GM18498 (cell line): ENCODE measurements at regions not wholly inside any gene's neighbourhood (a gene's known extent, or its start where the extent isn't known, plus 50 kb on each side); places are given as distances from the start of the nearest gene placed in this dataset.

Experiments
- ATAC-seq: cut with Tn5 transposase; IDR thresholded peaks from one replicate; pipeline ENCODE4 v1.9.1; 2021; ENCODE audit warnings: mild to moderate bottlenecking, moderate library complexity; ENCODE audit not compliant: unreplicated experiment

DNA sequence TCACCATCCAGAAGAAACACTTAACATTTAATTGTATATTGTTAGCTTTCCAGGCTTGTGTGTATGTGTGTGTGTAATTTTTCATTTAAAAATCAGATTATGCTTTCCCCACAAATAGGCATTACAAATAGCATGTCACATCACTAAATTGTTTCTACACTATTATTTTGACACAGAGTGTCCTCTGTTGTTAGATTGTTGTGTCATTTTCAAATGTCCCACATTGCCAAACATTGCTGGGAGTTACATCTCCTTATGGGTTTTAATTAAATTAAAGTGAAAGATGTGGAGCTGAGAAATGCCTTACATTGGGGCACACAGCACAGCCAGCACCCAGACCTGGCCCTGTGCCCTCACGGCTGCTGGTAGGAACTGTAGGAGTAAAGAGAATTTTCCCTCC is 295.6 kb downstream of the ZEB1 start:
- no peak for ATAC-seq

DNA sequence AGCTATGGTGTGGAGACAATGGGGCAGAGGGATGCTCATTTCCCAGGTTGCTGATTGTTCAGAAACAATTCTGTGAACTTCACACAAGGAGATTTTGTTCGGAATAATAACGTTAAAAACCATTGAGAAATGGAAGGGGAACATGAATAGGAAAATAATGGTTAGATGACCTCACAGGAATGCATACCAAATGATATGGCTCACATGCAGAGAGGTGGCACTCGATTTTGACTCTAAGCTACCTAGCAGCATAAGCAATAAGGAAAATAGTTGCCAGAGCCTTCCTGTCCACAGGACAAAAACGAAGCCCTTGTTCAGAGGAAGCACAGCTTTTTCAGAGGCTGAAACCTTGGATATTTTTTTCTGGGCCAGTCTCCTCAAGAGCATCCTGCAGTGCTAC is 293.1 kb downstream of the ZEB1 start:
- no peak for ATAC-seq

DNA sequence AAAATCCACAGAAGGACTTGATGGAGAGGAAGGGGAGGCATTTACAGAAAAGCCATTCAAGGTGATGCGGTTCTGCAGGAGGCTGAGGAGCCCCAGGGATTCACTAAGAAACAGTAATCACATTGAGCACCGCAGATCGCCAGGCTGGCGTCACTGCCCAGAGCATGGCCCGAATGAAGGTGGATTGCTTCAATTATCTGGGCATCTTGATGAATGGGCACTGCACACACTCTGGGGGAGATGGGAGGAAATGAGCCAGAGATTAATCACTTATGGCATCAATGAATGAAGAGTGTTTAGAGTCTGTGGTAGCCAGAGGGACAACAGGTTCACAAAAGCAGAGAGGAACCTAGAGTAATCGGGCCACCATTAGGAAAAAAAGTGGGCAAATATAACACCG is 292.1 kb downstream of the ZEB1 start:
- no peak for ATAC-seq

DNA sequence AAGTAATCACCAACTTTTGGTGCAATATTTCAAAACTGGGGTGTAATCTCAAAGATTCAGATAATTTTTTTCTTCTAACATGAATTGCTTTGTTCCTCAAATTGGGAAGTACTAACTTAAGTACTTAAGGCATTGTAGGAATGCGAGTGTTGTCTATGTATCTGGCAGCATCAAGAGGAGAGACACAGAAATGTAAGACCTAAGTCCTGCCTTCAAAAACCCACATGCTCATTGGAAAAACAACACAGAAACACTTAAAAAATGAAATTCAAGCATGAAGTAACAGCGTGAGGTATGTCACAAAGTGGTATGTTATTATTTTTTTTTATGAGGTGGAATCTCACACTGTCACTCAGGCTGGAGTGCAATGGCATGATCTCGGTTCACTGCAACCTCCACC is 288.5 kb downstream of the ZEB1 start:
- no peak for ATAC-seq

DNA sequence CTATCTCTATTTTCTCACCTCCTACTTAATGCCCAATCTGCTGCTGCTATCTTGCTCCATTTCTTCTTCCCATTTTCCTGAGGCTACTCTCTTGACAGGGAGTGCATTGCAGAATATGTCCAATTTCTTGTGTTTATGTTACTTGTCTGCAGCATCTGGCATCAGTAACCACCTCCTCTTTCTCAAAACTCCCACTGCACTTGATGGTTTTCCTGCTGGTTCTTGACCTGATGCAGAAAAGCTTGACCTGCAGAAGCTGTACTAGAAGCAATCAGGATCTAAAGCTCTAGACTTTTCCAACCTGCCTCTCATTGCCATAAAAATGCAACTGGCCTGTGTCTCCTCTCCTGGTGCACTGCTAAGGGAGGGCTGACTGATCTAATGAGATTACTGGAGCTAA is 287.8 kb downstream of the ZEB1 start:
- ATAC-seq = no peak

DNA sequence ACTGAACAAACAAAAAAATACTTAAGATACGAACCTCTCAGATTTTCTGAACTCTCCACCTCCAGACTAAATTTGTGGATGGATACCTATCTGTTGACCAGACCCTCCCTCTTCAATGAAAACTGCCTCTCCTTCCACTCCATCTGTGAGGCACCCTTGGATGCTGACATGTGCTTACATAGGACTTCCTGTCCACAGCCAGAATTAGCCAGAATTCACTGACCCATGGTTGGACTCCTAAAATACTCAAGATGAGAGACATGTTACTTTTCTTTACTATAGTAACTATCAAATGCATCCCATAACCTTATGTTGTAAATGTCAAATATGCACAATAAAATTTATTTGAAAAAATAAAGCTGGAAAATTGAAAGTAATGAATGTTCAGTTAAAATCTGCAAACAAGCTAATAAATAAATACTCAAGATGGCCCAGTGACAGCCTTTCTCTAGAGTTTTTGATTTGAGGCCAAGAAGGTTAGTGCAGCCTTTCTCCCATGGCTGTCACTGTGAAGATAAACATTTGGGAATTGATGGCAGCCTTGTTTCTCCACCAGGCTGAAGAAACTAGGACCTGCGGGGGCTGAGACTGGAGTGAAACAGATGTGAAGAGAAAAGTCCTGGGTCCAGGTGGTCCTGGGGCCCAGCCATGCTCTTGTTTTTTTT is 287.0 kb downstream of the ZEB1 start:
- no peak for ATAC-seq

DNA sequence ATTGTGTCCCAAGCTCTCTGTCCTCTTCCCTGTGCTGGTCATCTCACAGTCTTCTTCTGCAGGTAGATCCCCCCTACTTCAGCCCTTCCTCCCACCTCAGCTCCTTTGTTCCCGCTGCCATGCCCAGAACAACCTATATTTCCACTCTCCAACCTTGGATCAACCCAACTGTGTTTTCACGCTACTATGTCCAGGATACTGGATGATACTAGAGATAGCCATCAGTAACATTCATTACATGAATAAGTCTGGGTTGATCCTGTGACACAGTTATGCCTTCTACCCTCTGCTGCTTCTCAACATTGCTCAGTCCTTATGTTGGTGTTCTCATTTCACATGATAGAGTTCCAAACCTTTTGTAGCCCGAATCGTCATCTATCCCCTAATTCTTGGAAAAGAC is 286.4 kb downstream of the ZEB1 start:
- no peak for ATAC-seq

DNA sequence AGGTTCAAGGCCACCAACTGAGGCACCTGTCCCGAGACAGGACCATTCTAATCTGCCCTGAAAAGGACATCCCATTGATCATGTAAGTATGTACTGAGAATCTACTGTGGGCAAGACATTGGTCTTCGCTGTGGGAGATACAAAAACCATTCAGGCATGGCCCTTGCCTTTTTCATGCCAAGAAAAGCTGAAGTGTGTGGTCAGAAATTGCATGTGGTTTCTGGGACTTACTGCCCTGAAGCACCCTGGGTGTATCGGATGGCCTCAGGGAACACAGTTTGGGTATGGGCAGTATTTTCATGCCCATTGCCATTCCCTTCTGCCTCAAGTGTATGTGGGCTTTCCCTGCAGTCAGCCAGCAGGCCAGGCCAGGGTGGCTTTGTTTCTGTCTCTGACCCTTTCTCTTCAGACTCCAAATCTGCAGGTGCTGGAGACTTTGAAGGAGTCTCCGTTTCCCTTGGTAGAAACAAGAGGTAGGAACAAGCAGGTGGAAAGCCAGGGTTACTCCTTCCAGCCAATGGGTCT is 285.7 kb downstream of the ZEB1 start:
- no peak for ATAC-seq

DNA sequence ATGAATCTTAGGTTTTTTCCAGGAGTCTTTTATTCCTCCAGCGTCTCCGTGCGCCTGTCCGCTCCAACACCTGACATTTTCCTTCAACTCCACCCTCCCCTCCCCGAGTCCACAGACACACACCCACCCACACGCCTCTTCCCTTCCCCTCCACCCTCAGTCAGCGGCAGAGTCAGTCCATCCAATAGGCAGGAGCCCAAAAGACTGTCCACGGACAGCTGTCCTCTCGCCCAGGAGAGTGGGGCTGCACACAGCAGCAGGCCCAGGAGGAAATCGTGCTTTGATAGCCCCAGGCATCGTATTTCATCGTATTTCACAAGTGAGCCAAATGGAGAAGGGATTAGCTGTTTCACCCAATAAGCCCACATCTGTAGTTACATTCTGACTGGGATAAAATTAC is 285.1 kb downstream of the ZEB1 start:
- no peak for ATAC-seq

DNA sequence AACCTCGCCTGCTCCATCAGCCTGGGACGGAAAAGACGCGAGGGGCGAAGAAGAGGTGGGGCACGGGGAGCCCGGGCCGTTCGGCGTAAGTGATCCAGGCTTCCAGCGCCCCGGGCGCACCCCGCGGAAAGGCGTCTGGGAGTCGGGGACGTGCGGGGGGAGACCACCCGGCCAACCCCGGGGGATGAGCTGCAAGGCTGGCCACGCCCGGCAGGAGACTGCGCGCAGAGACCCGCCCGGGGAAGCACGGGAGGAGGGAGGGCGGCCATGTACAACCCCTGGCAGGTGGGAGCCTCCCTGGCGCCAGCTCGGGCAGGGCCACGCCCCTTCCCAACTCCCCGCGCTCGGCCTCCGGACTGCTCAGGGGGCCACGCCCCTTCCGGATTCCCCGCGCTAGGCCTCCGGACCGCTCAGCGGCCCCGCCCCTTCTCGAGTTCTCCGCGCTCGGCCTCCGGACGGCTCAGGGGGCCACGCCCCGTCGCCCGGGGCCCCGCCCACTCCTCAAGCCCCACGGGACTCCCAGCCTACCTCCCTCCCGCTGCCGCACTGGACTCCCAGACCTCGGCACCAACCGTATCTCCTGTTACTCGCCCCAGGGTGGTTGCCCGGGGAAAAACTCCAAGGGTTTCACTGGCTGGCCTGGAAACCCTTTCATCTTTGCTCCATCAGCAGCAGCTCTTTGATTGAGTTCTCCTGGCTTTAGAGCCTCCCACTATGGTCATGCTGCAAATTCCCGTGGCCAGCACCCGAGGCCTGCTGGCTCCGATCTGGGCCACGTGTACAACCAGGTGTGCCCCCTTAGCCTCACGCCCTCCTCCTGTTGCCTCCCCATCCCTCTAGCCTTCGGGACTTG is 284.4 kb downstream of the ZEB1 start:
- ATAC-seq = peak; percentile 98

DNA sequence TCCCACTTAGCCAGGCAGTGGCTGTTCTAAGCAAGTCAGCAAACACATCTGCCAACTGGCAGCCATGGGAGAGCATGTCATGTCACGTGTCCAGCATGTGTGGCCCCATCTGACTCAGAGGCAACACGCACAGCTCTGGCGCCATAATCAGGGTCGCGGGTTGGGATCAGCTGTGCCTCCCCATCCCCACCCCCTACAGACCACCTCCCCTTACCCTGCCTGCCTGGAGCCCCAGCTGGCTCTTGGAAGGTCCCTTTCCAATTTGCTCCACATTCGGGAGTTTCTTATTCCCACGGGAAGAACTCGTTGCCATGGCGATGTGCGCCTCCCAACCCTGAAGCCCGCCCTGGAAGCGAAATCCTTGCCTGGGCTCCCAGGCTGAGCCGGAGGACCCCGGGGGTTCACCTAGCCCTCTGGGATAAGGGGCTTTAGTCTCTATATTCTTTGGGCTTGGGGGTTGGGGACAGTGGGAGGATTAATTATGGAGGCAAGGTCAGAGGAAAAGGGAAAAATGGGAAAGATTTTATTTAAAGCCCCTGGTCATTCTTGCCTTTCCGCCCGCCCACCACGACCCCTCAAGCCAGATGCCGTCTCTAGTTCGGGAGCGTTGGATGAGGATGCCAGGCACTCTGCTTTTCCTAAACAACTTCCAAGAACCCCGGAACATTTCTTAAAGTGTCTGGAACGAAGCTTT is 283.7 kb downstream of the ZEB1 start:
- no peak for ATAC-seq

DNA sequence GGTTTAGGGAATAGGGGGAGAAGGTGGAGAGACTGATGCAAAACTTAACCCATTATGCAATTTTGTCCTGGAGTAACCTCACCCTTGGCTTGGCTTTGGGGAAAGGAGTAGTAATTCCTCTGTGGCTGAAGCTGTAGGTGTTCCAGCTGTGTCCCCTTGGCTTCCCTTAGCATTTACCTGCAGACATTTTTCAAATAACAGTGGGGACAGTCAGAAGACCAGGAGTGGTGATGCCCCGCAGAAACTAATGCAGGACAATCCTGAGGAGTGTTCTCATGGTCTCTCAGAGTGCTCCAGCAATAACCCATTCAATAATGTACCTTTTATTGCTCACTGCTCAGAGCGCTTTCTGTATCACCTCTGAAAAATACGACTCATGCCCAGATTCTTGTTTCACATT is 282.1 kb downstream of the ZEB1 start:
- ATAC-seq = no peak

DNA sequence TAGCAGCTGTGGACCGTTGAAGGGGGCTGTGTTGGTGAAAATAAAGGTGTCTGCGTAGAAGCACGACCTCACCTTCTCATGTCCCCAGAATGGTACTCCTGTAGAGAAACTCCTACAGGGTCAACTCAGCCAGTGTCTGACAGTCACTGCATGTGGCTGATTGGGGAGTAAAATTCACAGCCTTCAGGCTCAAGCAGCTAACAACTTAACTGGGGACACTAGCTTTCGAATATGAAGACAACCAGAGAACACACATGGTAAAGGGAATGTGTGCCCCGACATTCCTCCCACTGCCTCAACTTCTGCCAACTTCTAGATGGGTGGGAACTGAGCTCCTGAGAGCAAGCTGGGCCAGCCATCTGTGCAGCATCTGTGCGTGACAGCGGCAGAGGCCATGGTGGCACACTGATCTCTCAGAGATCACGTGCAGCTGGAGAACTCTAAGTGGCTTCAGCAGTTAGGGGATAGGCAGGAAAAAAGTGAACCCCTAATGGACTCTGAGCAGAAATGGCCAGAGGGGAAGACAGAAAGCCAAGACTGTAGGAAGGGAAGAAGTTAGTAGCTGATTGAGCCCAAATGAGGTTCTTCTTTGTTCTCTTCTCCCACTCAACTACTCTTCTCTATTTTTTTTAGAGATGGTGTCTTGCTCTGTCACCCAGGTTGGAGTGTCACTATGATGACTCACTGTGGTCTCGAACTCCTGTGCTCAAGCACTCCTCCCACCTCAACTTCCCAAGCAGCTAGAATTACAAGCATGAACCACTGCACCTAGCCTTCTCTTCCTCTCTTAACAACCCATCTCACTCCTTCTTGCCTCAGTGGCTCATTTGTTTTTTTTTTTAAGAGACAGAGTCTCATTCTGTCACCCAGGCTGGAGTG is 280.8 kb downstream of the ZEB1 start:
- no peak for ATAC-seq

DNA sequence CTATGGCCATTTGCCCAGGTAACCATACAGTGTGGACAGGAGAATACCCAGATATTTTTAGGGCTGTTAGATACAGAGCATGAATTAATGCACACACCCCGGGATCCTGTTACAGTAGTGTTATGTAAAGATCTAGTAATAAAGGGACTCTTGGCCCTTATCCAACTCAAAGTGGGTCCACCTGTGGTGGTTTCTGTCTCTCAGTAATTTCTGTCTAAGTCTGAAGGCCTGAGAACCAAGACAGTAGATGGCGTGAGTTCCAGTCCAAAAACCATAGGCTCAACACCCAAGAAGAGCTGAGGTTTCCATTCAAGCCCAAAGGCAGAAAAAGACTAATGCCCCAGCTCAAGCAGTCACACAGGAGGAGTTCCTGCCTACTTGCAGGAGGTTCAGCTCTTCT is 277.7 kb downstream of the ZEB1 start:
- no peak for ATAC-seq

DNA sequence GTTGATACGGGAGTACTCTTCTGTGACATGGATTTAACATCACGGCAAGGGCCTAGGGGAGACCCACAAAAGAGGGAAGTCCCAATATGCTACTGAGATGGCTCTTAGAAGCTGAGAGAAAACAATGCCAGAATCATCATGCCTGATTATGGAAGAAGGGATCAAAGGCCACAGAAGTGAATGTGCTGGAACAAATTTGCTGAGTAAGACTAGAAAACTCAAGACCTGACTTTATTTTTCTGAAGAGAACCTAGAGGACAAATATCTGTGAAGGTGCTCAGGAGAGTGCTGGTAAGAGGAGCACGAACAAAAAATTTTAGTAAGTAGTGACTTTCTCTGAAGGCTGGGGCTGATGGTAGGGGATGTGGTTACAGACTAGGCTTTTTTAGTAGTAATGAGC is 277.0 kb downstream of the ZEB1 start:
- no peak for ATAC-seq

DNA sequence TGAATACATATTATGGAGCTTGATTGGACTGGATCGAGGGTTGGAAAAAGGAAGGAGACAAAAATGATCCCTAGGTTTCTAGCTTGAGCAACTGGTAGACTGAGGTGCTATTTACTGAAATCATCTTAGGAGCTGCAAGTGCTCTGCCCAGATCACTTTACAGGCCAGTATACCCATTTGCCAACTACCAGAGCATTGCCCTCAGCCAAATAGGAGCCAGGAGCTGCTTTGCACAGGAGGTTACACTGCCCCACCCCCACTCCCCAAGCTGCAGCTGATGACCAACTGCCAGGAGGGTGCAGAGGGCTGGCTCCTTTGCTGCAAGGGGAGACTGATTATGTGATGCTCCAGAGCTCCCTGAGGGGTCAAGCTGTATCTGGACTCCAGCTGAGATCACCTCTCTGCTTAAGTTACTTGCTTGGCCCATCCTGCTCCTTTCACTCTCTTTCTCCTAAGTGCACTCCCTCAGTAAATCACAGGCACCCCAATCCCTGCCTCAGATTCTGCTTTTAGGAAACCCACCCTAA is 275.4 kb downstream of the ZEB1 start:
- ATAC-seq = no peak

DNA sequence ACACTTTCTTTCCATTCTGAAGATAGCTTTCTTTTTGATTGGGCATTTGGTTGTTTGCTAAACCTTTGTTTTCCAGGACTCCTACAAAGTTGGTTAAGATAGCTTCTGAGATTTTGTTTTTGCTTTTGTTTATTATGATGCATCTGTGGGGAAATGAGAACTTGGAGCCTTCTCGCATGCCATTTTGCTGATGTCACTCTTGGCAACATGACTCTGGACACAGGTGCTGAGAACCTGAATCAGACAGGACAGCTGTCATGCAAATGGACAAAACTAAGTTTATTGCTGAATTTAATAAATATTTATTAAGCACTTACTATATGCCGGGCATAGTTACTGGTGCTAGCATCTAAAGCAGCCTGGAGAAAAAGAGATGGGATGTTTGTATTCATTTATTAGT is 274.1 kb downstream of the ZEB1 start:
- no peak for ATAC-seq

DNA sequence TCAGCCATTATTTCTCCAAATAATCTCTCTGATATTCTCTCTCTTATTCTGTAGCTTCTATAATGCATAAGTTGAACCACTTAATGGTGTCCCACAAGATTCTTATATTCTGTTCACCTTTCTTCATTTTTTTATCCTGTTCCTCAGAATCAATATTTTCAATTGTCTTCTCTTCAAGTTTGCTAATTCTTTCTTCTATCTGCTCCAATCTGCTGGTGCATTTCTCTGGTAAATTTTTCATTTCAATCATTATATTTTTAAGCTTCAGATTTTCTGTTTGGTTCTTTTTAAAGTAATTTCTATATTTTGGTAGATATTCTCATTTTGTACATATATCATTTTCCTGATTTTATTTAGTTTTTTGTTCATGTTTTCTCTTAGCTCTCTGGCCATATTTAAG is 272.6 kb downstream of the ZEB1 start:
- ATAC-seq = no peak

DNA sequence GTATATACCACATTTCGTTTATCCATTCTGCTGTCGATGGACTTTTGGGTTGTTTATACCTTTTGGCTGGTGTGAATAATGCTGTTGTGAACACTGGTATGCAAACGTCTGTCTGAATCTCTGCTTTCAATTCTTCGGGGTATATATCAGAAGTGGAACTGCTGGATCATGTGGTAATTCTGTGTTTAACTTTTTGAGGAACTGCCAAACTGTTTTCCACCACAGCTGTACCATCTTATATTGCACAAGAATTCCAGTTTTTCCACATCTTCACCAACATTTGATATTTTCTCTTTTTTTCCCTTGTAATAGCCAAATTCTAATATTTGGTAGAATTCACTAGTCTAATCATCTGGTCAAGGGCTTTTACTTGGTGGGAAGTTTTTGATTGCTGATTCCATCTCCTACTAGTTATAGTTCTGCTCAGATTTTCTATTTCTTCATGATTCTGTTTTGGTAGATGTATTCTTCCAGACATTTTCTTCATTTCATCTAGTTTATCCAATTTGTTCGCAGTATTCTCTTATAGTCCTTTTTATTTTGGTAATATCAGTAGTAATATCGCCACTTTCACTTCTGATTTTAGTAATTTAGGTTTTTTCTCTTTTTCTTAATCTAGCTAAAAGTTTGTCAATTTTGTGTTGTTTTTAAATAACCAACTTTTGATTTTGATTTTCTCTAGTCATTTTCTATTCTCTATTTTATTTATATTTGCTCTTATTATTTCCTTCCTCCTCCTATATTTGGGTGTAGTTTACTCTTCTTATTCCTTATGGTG is 271.2 kb downstream of the ZEB1 start:
- ATAC-seq = no peak

DNA sequence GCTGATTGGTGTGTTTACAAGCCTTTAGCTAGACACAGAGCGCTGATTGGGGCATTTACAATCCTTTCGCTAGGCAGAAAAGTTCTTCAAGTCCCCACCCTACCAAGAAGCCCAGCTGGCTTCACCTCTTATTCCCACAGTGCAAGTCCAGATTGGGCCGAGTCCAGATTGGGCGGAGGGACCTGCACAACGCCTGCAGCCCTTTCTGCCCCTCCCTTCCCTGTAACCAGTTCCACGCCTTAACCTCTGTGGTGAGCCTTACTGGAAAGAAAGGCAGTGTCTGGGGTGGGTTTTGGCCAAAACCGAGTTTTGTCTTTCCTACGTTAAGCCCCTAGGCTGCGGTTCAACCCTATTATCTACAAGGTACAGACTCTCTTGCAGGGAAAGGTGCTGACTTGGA is 268.7 kb downstream of the ZEB1 start:
- no peak for ATAC-seq
